ENCODE measurements at regions not wholly inside any gene's neighbourhood (a gene's known extent, or its start where the extent isn't known, plus 50 kb on each side); places are given as distances from the start of the nearest gene placed in this dataset.

GRCh38 chr9:24286761-24287160 is 258.9 kb downstream of the IZUMO3 start:
- intact Hi-C loops (cut with micrococcal nuclease; ENCODE audit: unreplicated experiment) = no loop called here
- H3K4me1 Mint-ChIP-seq (ENCODE audit: low read depth, unreplicated experiment) = no peaks in the 10 kb centered on the region
- ChIA-PET CTCF (no interaction called here), POLR2A (no interaction called here)
- H3K27me3 ChIP-seq (replicated peaks; ENCODE audit: control insufficient read depth, insufficient read depth, low read length) = no peaks in the 10 kb centered on the region
- no TSS peak for BruUV-seq (replicated peaks)
- H3K4me3 ChIP-seq (ENCODE audit: low read depth, low read length) = no peak overlapping the region
- H3K9me3 Mint-ChIP-seq (ENCODE audit: unreplicated experiment) = no peaks in the 10 kb centered on the region
- TF ChIP-seq CTCF (IDR thresholded peaks at IDR 0.05; ENCODE audit: insufficient read depth in 1 of 2, low read depth in 1 of 2, low read length in 1 of 2, severe bottlenecking in 1 of 2, unreplicated experiment in 1 of 2) = no peak
- H3K36me3 Mint-ChIP-seq (ENCODE audit: insufficient read depth, unreplicated experiment) = no peaks in the 10 kb centered on the region
- no peak overlapping the region for H3K4me3 Mint-ChIP-seq (ENCODE audit: unreplicated experiment)
- H3K4me1 ChIP-seq = no peaks in the 10 kb centered on the region
- H3K27ac Mint-ChIP-seq (ENCODE audit: unreplicated experiment) = no peak overlapping the region
- H3K27me3 Mint-ChIP-seq (ENCODE audit: insufficient read depth, unreplicated experiment) = no peaks in the 10 kb centered on the region
- no peaks in the 10 kb centered on the region for H3K9me3 ChIP-seq
- no peaks in the 10 kb centered on the region for H3K36me3 ChIP-seq (ENCODE audit: control insufficient read depth, insufficient read depth, low read length)
- no peak for DNase-seq

- intact Hi-C loops (cut with micrococcal nuclease; ENCODE audit: unreplicated experiment) = no loop called here
- H3K36me3 ChIP-seq (ENCODE audit: control insufficient read depth, insufficient read depth, low read length) = no peaks in the 10 kb centered on the region
- CTCF ChIA-PET = no interaction called here
- POLR2A ChIA-PET = no interaction called here
- no peaks in the 10 kb centered on the region for H3K4me1 Mint-ChIP-seq (ENCODE audit: low read depth, unreplicated experiment)
- DNase-seq = no peak
- H3K27ac Mint-ChIP-seq (ENCODE audit: unreplicated experiment) = no peak overlapping the region
- no peaks in the 10 kb centered on the region for H3K4me1 ChIP-seq
- H3K36me3 Mint-ChIP-seq (ENCODE audit: insufficient read depth, unreplicated experiment) = no peaks in the 10 kb centered on the region
- H3K9me3 ChIP-seq = no peaks in the 10 kb centered on the region
- H3K27me3 ChIP-seq (replicated peaks; ENCODE audit: control insufficient read depth, insufficient read depth, low read length) = no peaks in the 10 kb centered on the region
- H3K4me3 Mint-ChIP-seq (ENCODE audit: unreplicated experiment) = no peak overlapping the region
- no peak for TF ChIP-seq CTCF (IDR thresholded peaks at IDR 0.05; ENCODE audit: insufficient read depth in 1 of 2, low read depth in 1 of 2, low read length in 1 of 2, severe bottlenecking in 1 of 2, unreplicated experiment in 1 of 2)
- BruUV-seq (replicated peaks) = no TSS peak
- no peak overlapping the region for H3K4me3 ChIP-seq (ENCODE audit: low read depth, low read length)
- no peaks in the 10 kb centered on the region for H3K9me3 Mint-ChIP-seq (ENCODE audit: unreplicated experiment)
- H3K27me3 Mint-ChIP-seq (ENCODE audit: insufficient read depth, unreplicated experiment) = no peaks in the 10 kb centered on the region
These were observed 287.1 kb downstream of the IZUMO3 start for GRCh38 chr9:24258626-24259025.

- Histone ChIP-seq H3K9me3 (no peaks in the 10 kb centered on the region), H3K4me1 (no peaks in the 10 kb centered on the region), H3K36me3 (ENCODE audit: control insufficient read depth, insufficient read depth, low read length) (no peaks in the 10 kb centered on the region), H3K4me3 (ENCODE audit: low read depth, low read length) (no peak overlapping the region), H3K27me3 (replicated peaks; ENCODE audit: control insufficient read depth, insufficient read depth, low read length) (no peaks in the 10 kb centered on the region)
- Mint-ChIP-seq H3K9me3 (ENCODE audit: unreplicated experiment) (no peaks in the 10 kb centered on the region), H3K4me1 (ENCODE audit: low read depth, unreplicated experiment) (no peaks in the 10 kb centered on the region), H3K27ac (ENCODE audit: unreplicated experiment) (no peak overlapping the region), H3K4me3 (ENCODE audit: unreplicated experiment) (no peak overlapping the region), H3K36me3 (ENCODE audit: insufficient read depth, unreplicated experiment) (no peaks in the 10 kb centered on the region), H3K27me3 (ENCODE audit: insufficient read depth, unreplicated experiment) (no peaks in the 10 kb centered on the region)
- TF ChIP-seq CTCF (IDR thresholded peaks at IDR 0.05; ENCODE audit: insufficient read depth in 1 of 2, low read depth in 1 of 2, low read length in 1 of 2, severe bottlenecking in 1 of 2, unreplicated experiment in 1 of 2) = no peak
- ChIA-PET CTCF (no interaction called here), POLR2A (no interaction called here)
- intact Hi-C loops (cut with micrococcal nuclease; ENCODE audit: unreplicated experiment) = no loop called here
- BruUV-seq (replicated peaks) = no TSS peak
- no peak for DNase-seq
These were observed 288.0 kb downstream of the IZUMO3 start for GRCh38 chr9:24257726-24258125.

Measured in Caco-2 (cell line).